ENCODE measurements at regions not wholly inside any gene's neighbourhood (a gene's known extent, or its start where the extent isn't known, plus 50 kb on each side); places are given as distances from the start of the nearest gene placed in this dataset.

- peak; percentile 68 for DNase-seq
Measured at GRCh38 chrX:39577985-39578869, 519.5 kb downstream of the BCOR start.

DNA sequence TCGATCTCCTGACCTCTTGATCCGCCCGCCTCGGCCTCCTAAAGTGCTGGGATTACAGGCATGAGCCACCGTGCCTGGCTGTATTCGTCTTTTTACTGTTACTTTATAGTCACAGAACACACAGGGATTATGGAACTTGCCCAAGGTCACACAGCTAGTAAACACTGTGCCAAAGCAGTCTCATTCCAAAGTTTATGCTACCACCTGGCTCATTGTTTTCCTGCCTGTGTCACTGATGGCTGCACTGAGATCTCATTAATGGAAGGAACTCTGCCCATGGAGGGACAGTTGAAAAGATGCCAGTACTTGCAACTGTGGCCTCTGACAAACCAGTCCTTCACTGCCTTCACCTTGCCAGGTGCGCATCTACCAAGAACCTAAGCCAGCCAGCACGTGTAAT lies 517.7 kb downstream of the BCOR start:
- no peak for DNase-seq

- no peak for DNase-seq
Measured at GRCh38 chrX:39581411-39581810, 516.3 kb downstream of the BCOR start.

DNA sequence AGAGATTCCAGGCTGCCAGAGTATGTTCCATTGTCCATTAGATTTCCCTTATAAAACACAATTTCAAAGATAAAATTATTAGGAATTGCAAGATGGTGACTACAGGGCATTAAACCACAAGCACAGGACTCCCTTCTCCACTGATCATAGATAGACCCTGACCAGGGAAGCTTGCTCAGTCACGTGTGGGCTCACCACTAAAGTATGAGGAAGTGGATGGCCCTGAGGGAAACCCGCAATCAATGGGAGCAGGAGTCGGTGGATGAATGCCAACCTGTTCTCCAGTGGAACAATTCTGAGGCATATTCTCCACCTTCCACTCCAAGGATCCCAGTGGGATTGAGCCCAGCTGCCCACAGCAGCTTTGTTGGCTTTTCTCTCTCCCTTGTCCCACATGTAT lies 515.7 kb downstream of the BCOR start:
- DNase-seq, result no peak

DNA sequence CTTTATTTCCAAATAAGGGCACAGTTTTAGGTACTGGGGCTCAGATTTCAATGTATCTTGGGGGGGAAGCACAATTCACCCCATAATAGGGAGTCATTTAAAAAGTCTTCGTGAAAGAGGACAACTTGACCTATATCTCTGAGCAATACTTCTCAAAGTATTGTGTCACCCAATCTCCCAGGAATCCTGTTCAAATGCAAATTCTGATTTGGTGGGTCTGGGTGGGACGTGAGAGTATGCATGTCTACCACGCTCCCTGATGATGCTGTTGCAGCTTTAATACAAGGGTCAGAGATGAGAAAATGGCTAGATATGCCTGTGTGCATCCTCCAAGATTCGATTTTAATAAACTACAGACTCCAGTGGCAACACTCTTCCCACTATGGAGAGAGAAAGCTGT lies 514.8 kb downstream of the BCOR start:
- no peak for DNase-seq

- no peak for DNase-seq
Measured at GRCh38 chrX:39585808-39586207, 511.9 kb downstream of the BCOR start.

GRCh38 chrX:39586359-39586758 lies 511.4 kb downstream of the BCOR start:
- no peak for DNase-seq

DNA sequence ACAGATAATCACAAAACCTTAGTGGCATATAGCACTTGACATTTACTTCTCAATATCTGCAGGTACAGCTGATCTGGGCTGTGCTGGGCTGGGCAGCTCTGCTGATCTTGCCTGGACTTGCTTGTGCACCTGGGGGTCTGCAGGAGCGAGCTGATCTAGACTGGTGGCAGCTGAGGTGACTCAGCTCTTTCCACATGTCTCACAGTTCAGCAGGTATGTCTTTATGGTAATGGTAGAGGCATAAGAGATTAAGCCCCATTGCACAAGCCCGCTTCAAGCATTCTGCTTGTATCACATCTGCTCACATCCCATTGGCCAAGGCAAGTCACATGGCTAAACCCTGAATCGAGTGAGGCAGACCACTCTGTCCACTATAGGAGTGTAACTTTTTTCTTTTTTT lies 506.7 kb downstream of the BCOR start:
- no peak for DNase-seq

DNA sequence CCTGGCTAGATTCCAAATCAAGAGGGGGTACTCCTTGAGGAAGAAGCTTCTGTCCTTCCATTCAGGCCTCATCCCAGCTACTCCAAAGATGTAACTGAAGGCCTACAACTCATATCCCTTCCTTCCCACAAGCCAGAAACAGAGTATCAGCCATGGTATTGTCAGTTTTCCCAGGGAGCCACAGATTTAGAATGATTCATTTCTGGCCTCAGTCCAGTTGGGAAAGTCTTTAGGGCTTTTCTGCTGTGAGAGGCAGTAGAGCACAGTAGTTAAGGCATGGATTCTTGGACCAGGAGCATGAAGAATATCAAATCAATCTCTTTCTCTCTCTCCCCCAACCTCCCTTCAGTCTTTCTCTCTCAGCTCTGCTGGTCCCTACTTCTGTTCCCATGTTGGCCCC lies 505.0 kb downstream of the BCOR start:
- no peak for DNase-seq

- no peak for DNase-seq
Measured at GRCh38 chrX:39595977-39596376, 501.8 kb downstream of the BCOR start.

DNA sequence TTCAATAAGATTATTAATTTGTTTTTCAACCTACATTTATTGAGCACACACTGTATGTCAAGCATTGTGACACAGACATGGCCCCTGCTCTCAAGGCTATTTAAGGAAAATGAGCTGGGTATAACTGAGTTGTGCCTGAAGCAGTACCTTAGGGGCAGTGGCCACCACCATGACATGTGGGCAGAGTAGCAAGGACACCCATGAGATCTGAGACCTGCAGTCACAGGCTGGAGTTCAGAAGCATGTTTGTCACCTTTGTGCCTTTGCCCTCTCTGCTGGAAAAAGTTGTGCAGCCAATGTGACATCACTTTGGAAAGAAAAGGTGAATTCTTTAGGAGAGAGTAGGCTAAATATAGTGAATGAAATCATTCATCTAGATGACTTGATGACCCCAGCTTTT lies 501.3 kb downstream of the BCOR start:
- no peak for DNase-seq

GRCh38 chrX:39599339-39599738 lies 498.4 kb downstream of the BCOR start:
- DNase-seq, result no peak

GRCh38 chrX:39600222-39600621 lies 497.5 kb downstream of the BCOR start:
- no peak for DNase-seq

DNA sequence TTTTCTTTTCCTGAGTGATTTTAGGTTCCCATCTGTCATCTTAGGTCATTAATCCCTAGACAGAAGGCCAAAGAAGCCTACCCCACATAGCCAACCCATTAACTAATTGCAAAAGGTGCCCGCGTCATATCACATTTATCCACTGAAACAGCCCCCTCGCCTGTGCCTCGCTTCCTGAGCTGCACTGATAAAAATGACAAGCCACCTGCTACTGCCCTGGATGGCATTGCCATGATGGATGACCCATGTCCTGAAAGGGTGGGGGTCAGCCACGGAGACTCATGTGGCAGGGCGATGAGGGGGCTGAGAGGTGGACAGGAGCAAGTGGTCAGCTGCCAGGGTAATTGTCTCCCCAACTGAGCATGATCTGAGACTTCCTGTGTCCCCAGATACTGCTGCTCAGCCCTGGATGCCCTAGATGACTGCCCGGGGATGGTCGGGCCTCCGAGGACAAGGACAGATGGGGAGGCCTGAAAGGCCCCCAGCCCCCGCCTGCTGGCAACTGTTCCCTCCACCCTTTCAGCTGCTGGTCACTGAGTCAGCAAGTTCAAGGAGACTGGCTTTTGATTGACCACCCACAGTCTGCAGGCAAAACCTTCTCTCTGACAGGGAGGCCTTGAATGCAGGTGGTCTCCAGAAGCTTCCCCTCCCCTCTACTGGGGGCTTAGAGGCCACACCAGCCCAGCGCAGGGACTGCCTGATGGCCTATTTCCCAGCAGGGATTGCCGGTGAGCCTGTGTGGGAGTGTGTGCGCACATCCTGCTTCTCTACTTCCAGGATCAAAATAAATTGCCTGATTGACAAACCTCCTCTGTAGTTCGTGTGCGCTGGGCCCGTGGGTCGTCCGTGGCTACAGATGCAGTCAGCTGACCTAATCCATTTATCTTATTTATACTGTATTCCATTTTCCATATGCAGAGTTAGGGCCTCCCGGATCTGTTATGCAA lies 496.3 kb downstream of the BCOR start:
- no peak for DNase-seq

- no peak for DNase-seq
Measured at GRCh38 chrX:39602195-39602594, 495.6 kb downstream of the BCOR start.

GRCh38 chrX:39603230-39603629 lies 494.5 kb downstream of the BCOR start:
- no peak for DNase-seq

DNA sequence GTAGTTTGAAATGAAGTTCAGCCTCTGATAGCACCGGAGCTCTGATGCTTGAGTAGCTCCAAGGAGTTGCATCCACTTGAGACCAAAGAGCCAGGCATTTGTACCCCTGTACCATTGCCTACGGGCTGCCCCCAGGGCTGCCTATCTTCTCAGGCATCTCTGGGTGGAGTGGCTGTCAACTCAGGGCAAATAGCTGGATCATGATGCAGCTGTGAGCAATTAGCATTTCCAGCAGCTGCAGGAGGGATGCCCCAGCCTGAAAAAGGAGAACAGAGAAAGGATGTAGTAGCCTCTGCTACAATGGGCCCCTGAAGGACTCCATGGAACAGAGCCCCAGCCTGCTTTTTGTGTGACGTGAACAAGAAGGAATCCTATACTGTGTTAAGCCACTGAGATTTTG lies 492.6 kb downstream of the BCOR start:
- DNase-seq, result no peak

GRCh38 chrX:39605866-39606265 lies 491.9 kb downstream of the BCOR start:
- no peak for DNase-seq

- no peak for DNase-seq
Measured at GRCh38 chrX:39609941-39610340, 487.8 kb downstream of the BCOR start.

GRCh38 chrX:39611468-39611867 lies 486.3 kb downstream of the BCOR start:
- DNase-seq, result no peak

- DNase-seq, result peak; percentile 43
Measured at GRCh38 chrX:39613482-39613995, 484.2 kb downstream of the BCOR start.

DNA sequence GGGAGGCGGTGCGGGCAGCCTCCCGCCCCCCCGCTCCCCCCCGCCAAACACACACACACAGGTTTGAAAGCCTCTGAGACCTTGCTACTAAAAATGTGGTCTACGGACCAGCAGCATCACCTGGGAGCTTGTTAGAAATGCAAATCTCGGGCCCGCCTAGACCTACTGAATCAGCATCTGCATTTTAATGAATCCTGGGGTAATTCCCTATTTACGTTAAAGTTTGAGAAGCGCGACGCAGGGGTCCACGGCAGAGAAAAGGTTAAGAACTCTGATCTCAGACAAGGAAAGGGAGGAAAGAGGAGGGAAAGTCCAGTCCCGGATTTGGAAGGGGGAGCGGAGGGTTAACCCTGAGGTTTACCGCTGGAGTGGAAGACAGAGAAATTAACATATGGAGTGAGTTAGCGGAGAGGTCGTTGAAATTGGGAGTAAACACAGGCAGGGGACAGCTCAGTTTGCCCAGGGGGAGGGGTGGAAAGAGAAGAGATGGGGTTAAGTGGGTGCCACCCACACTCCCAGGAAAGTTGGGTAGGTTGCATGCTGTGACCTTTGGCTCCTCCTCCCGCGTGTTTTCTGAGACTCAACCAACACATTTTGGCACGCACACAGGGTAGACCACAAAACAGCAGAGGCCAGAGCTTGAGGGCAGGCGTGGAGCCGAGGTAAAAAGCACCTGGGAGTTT lies 483.6 kb downstream of the BCOR start:
- peak; percentile 73 for DNase-seq

DNA sequence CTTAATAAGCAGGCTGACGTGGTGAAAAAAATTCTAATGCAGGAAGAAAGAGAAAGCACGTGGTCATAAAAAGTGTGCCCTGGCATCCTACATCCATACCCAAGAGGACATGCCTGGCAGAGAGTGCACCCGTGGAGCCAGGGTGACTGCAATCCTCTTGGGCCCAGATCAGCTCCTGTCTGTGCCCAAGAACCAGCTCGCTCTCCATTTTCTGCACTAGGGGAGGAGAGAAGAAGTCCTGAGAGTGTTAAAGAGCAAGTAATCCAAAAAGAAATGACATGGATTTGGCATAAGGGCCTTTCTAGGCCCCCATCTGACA lies 483.1 kb downstream of the BCOR start:
- no peak for DNase-seq
